ENCODE measurements at regions not wholly inside any gene's neighbourhood (a gene's known extent, or its start where the extent isn't known, plus 50 kb on each side); places are given as distances from the start of the nearest gene placed in this dataset.
A peak's percentile ranks its signal among the peaks of the same experiment; 100 is the strongest.

GRCh38 chr5:30117135-30117534 lies 1076.4 kb upstream of the CDH6 start:
- DNase-seq, result no peak

- DNase-seq, result no peak
Measured at GRCh38 chr5:30113542-30113941, 1079.9 kb upstream of the CDH6 start.

GRCh38 chr5:30112867-30113266 lies 1080.6 kb upstream of the CDH6 start:
- no peak for DNase-seq

- no peak for DNase-seq
Measured at GRCh38 chr5:30108051-30108450, 1085.4 kb upstream of the CDH6 start.

- DNase-seq, result no peak
Measured at GRCh38 chr5:30106596-30106995, 1086.9 kb upstream of the CDH6 start.

- DNase-seq, result no peak
Measured at GRCh38 chr5:30104872-30105596, 1088.5 kb upstream of the CDH6 start.

GRCh38 chr5:30103452-30104202 lies 1089.9 kb upstream of the CDH6 start:
- no peak for DNase-seq

GRCh38 chr5:30103052-30103451 lies 1090.4 kb upstream of the CDH6 start:
- DNase-seq, result no peak

- DNase-seq, result no peak
Measured at GRCh38 chr5:30102185-30102584, 1091.3 kb upstream of the CDH6 start.

- DNase-seq, result no peak
Measured at GRCh38 chr5:30100929-30101328, 1092.6 kb upstream of the CDH6 start.

- DNase-seq, result no peak
Measured at GRCh38 chr5:30100148-30100713, 1093.3 kb upstream of the CDH6 start.

GRCh38 chr5:30099634-30100033 lies 1093.9 kb upstream of the CDH6 start:
- no peak for DNase-seq

- DNase-seq, result no peak
Measured at GRCh38 chr5:30098940-30099339, 1094.5 kb upstream of the CDH6 start.

GRCh38 chr5:30092548-30092947 lies 1100.9 kb upstream of the CDH6 start:
- DNase-seq, result no peak

- no peak for DNase-seq
Measured at GRCh38 chr5:30069441-30070263, 1123.8 kb upstream of the CDH6 start.

GRCh38 chr5:30063503-30063902 lies 1130.0 kb upstream of the CDH6 start:
- no peak for DNase-seq

- no peak for DNase-seq
Measured at GRCh38 chr5:30051976-30052375, 1141.5 kb upstream of the CDH6 start.

GRCh38 chr5:30050056-30050815 lies 1143.2 kb upstream of the CDH6 start:
- no peak for DNase-seq

- no peak for DNase-seq
Measured at GRCh38 chr5:30042677-30043076, 1150.8 kb upstream of the CDH6 start.

GRCh38 chr5:30041831-30042385 lies 1151.6 kb upstream of the CDH6 start:
- DNase-seq, result no peak

- DNase-seq, result no peak
Measured at GRCh38 chr5:30041291-30041690, 1152.2 kb upstream of the CDH6 start.

- DNase-seq, result peak; percentile 73
Measured at GRCh38 chr5:30040488-30041118, 1152.9 kb upstream of the CDH6 start.

All from NCI-H2171 treated with DMSO at 0.1 percent for 48 hours (cell line).